ENCODE measurements at regions not wholly inside any gene's neighbourhood (a gene's known extent, or its start where the extent isn't known, plus 50 kb on each side); places are given as distances from the start of the nearest gene placed in this dataset.

- H3K4me3 ChIP-seq (ENCODE audit: insufficient read depth, low read depth, low read length) = no peak overlapping the region
- DNase-seq (ENCODE audit: low read depth) = no peak
- H3K9me3 ChIP-seq (ENCODE audit: insufficient read depth, low read depth, low read length) = no peaks in the 10 kb centered on the region
- H3K79me2 ChIP-seq (ENCODE audit: insufficient read depth, low read length) = no peaks in the 10 kb centered on the region
- H3K4me1 ChIP-seq (ENCODE audit: insufficient read depth, low read length) = no peaks in the 10 kb centered on the region
- Mint-ChIP-seq H3K4me3 (ENCODE audit: unreplicated experiment) (no peak overlapping the region), H3K9me3 (ENCODE audit: unreplicated experiment) (peaks cover 5% of the 10 kb centered on the region), H3K36me3 (ENCODE audit: low read depth, unreplicated experiment) (no peaks in the 10 kb centered on the region), H3K27me3 (ENCODE audit: low read depth, unreplicated experiment) (peaks cover 48% of the 10 kb centered on the region), H3K4me1 (ENCODE audit: low read depth, unreplicated experiment) (no peaks in the 10 kb centered on the region), H3K27ac (ENCODE audit: unreplicated experiment) (no peak overlapping the region)
- no peak for TF ChIP-seq EZH2 (IDR thresholded peaks at IDR 0.05; ENCODE audit: insufficient read depth, low read length)
- FAIRE-seq = no peak
- no peak overlapping the region for H3K9ac ChIP-seq (ENCODE audit: low read length)
- H3K27me3 ChIP-seq (ENCODE audit: insufficient read depth, low read length) = peaks cover 7% of the 10 kb centered on the region
- H3K27ac ChIP-seq (ENCODE audit: low read depth, low read length) = no peak overlapping the region
- H3K36me3 ChIP-seq (ENCODE audit: insufficient read depth, low read length) = no peaks in the 10 kb centered on the region
- H2AFZ ChIP-seq (ENCODE audit: low read depth, low read length) = no peak overlapping the region
- no peaks in the 10 kb centered on the region for H4K20me1 ChIP-seq (ENCODE audit: insufficient read depth, low read length)
- H3K4me2 ChIP-seq (ENCODE audit: low read length) = no peak overlapping the region
Measured at GRCh38 chr1:50346621-50347020, 76.6 kb downstream of the DMRTA2 start.

GRCh38 chr1:50343323-50343722 is 79.9 kb downstream of the DMRTA2 start:
- Histone ChIP-seq H3K27ac (ENCODE audit: low read depth, low read length) (no peak overlapping the region), H2AFZ (ENCODE audit: low read depth, low read length) (no peak overlapping the region), H3K36me3 (ENCODE audit: insufficient read depth, low read length) (no peaks in the 10 kb centered on the region), H3K9ac (ENCODE audit: low read length) (no peak overlapping the region), H4K20me1 (ENCODE audit: insufficient read depth, low read length) (no peaks in the 10 kb centered on the region), H3K4me2 (ENCODE audit: low read length) (no peak overlapping the region), H3K27me3 (ENCODE audit: insufficient read depth, low read length) (peaks cover 7% of the 10 kb centered on the region), H3K9me3 (ENCODE audit: insufficient read depth, low read depth, low read length) (no peaks in the 10 kb centered on the region), H3K4me1 (ENCODE audit: insufficient read depth, low read length) (no peaks in the 10 kb centered on the region), H3K79me2 (ENCODE audit: insufficient read depth, low read length) (no peaks in the 10 kb centered on the region), H3K4me3 (ENCODE audit: insufficient read depth, low read depth, low read length) (no peak overlapping the region)
- DNase-seq (ENCODE audit: low read depth) (no peak), FAIRE-seq (no peak)
- no peaks in the 10 kb centered on the region for H3K4me1 Mint-ChIP-seq (ENCODE audit: low read depth, unreplicated experiment)
- H3K4me3 Mint-ChIP-seq (ENCODE audit: unreplicated experiment) = no peak overlapping the region
- H3K36me3 Mint-ChIP-seq (ENCODE audit: low read depth, unreplicated experiment) = no peaks in the 10 kb centered on the region
- TF ChIP-seq CTCF (IDR thresholded peaks at IDR 0.05; ENCODE audit: insufficient read depth, low read depth, low read length) (no peak), EZH2 (IDR thresholded peaks at IDR 0.05; ENCODE audit: insufficient read depth, low read length) (no peak)
- H3K27me3 Mint-ChIP-seq (ENCODE audit: low read depth, unreplicated experiment) = peaks cover 49% of the 10 kb centered on the region
- no peak overlapping the region for H3K27ac Mint-ChIP-seq (ENCODE audit: unreplicated experiment)
- peaks cover 2% of the 10 kb centered on the region for H3K9me3 Mint-ChIP-seq (ENCODE audit: unreplicated experiment)

GRCh38 chr1:50342525-50342924 is 80.7 kb downstream of the DMRTA2 start:
- no peak overlapping the region for H3K27ac Mint-ChIP-seq (ENCODE audit: unreplicated experiment)

More at GRCh38 chr1:50342525-50342924, 80.7 kb downstream of the DMRTA2 start:
- Mint-ChIP-seq H3K4me3 (ENCODE audit: unreplicated experiment) (no peak overlapping the region), H3K9me3 (ENCODE audit: unreplicated experiment) (peaks cover 2% of the 10 kb centered on the region), H3K4me1 (ENCODE audit: low read depth, unreplicated experiment) (no peaks in the 10 kb centered on the region), H3K36me3 (ENCODE audit: low read depth, unreplicated experiment) (no peaks in the 10 kb centered on the region), H3K27me3 (ENCODE audit: low read depth, unreplicated experiment) (peaks cover 47% of the 10 kb centered on the region)
- DNase-seq (ENCODE audit: low read depth) (no peak), FAIRE-seq (no peak)
- H3K9ac ChIP-seq (ENCODE audit: low read length) = no peak overlapping the region
- no peak overlapping the region for H2AFZ ChIP-seq (ENCODE audit: low read depth, low read length)
- no peaks in the 10 kb centered on the region for H3K79me2 ChIP-seq (ENCODE audit: insufficient read depth, low read length)
- H3K9me3 ChIP-seq (ENCODE audit: insufficient read depth, low read depth, low read length) = no peaks in the 10 kb centered on the region
- peaks cover 7% of the 10 kb centered on the region for H3K27me3 ChIP-seq (ENCODE audit: insufficient read depth, low read length)
- H3K27ac ChIP-seq (ENCODE audit: low read depth, low read length) = no peak overlapping the region
- H3K36me3 ChIP-seq (ENCODE audit: insufficient read depth, low read length) = no peaks in the 10 kb centered on the region
- no peak overlapping the region for H3K4me3 ChIP-seq (ENCODE audit: insufficient read depth, low read depth, low read length)
- H3K4me1 ChIP-seq (ENCODE audit: insufficient read depth, low read length) = no peaks in the 10 kb centered on the region
- no peaks in the 10 kb centered on the region for H4K20me1 ChIP-seq (ENCODE audit: insufficient read depth, low read length)
- no peak overlapping the region for H3K4me2 ChIP-seq (ENCODE audit: low read length)
- TF ChIP-seq CTCF (IDR thresholded peaks at IDR 0.05; ENCODE audit: insufficient read depth, low read depth, low read length) (no peak), EZH2 (IDR thresholded peaks at IDR 0.05; ENCODE audit: insufficient read depth, low read length) (no peak)

Measured in astrocyte (in vitro differentiated cells and primary cell).